B cell (primary cell): ENCODE measurements at regions not wholly inside any gene's neighbourhood (a gene's known extent, or its start where the extent isn't known, plus 50 kb on each side); places are given as distances from the start of the nearest gene placed in this dataset.

Experiments used
- ATAC-seq: fragments of 200-7000 bp; cut with Tn5 transposase; one replicate; pipeline ENCODE4 v1.10.0; 2021; ENCODE audit warnings: low read depth, mild to moderate bottlenecking, moderate number of reproducible peaks, moderate library complexity
- CTCF ChIA-PET: fragments of 350-600 bp; sonication (Branson Sonifier 250); formaldehyde crosslinking; loops from one replicate; lab custom pipeline; 2021; ENCODE audit warnings: antibody characterized with exemption, inconsistent platforms; lab: Charles Lee
- POLR2A ChIA-PET: fragments of 350-600 bp; sonication (Branson Sonifier 250); formaldehyde crosslinking; loops from one replicate; lab custom pipeline; 2021; ENCODE audit warnings: antibody characterized with exemption; lab: Charles Lee
- DNase-seq: peaks from one replicate; pipeline ENCODE4 v3.0.0; 2013
- H2AFZ ChIP-seq: 2 replicates; pipeline ENCODE4 v1.6.1; 2012; ENCODE audit warnings: mild to moderate bottlenecking, low read depth, low read length; ENCODE audit not compliant: insufficient read depth, poor library complexity, severe bottlenecking
- H3K27ac ChIP-seq, 2 donors: 1 replicate in 1 of 2; 2 replicates in 1 of 2; pipeline ENCODE4 v1.5.1; 2012 to 2013; ENCODE audit warnings: low read length in 2 of 2, mild to moderate bottlenecking in 2 of 2, moderate library complexity in 1 of 2
- H3K27me3 ChIP-seq, 4 experiments: fragments of 200-600 bp in 1 of 4; sonication (generic) in 1 of 4; replicated peaks in 1 of 4; 1 replicate in 2 of 4; 2 replicates in 2 of 4; pipeline versions ENCODE4 v1.6.1 to v1.7.0; 2013 to 2016; ENCODE audit warnings: low read length in 3 of 4, mild to moderate bottlenecking in 2 of 4, mixed read lengths in 1 of 4, moderate library complexity in 1 of 4; ENCODE audit not compliant: insufficient read depth in 4 of 4, control insufficient read depth in 3 of 4; ENCODE audit errors: control extremely low read depth in 1 of 4
- H3K36me3 ChIP-seq, 2 experiments: replicated peaks in 1 of 2; 1 replicate in 1 of 2; 2 replicates in 1 of 2; pipeline versions ENCODE4 v1.6.1 to v1.7.1; 2013; ENCODE audit warnings: low read length in 1 of 2; ENCODE audit not compliant: insufficient read depth in 2 of 2, control insufficient read depth in 1 of 2; ENCODE audit errors: control extremely low read depth in 1 of 2, extremely low read depth in 1 of 2
- H3K4me1 ChIP-seq, 2 donors: fragments of 200-600 bp in 1 of 2; sonication (generic) in 1 of 2; 1 replicate in 1 of 2; 2 replicates in 1 of 2; pipeline versions ENCODE4 v1.5.1 to v1.6.1; 2013 to 2017; ENCODE audit warnings: low read length in 2 of 2; ENCODE audit not compliant: control insufficient read depth in 2 of 2, insufficient read depth in 2 of 2
- H3K4me2 ChIP-seq: replicated peaks from 2 replicates; pipeline ENCODE3; 2012; ENCODE audit warnings: mild to moderate bottlenecking, low read depth, low read length; ENCODE audit not compliant: poor library complexity, severe bottlenecking
- H3K4me3 ChIP-seq, 5 experiments: fragments of 200-600 bp in 1 of 5; sonication (generic) in 1 of 5; 1 replicate in 3 of 5; 2 replicates in 2 of 5; pipeline versions ENCODE4 v1.5.1 to v1.7.0; 2011 to 2016; ENCODE audit warnings: low read length in 4 of 5, mild to moderate bottlenecking in 4 of 5, low read depth in 2 of 5, control low read depth in 1 of 5, moderate library complexity in 1 of 5; ENCODE audit not compliant: insufficient read depth in 1 of 5; ENCODE audit errors: control extremely low read depth in 1 of 5, extremely low read depth in 1 of 5
- H3K79me2 ChIP-seq: fragments of 200-600 bp; sonication (generic); one replicate; pipeline ENCODE4 v1.6.0; 2016; ENCODE audit warnings: low read length; ENCODE audit not compliant: control insufficient read depth, insufficient read depth
- H3K9ac ChIP-seq: fragments of 200-600 bp; sonication (generic); 2 replicates; pipeline ENCODE4 v1.6.1; 2017; ENCODE audit warnings: mild to moderate bottlenecking, low read length, moderate library complexity
- H3K9me3 ChIP-seq, 3 donors: one replicate each; pipeline versions ENCODE4 v1.6.1 to v1.7.1; 2013; ENCODE audit warnings: low read length in 2 of 3; ENCODE audit not compliant: control insufficient read depth in 2 of 3, insufficient read depth in 1 of 3; ENCODE audit errors: control extremely low read depth in 1 of 3
- H4K20me1 ChIP-seq: 2 replicates; pipeline ENCODE4 v1.6.0; 2012; ENCODE audit warnings: mild to moderate bottlenecking, low read length; ENCODE audit not compliant: insufficient read depth, control insufficient read depth, poor library complexity, severe bottlenecking
- H3K27ac Mint-ChIP-seq: one replicate; pipeline ENCODE4 v1.8.0; 2021; ENCODE audit warnings: mixed read lengths
- H3K27me3 Mint-ChIP-seq: one replicate; pipeline ENCODE4 v1.8.0; 2021; ENCODE audit warnings: mixed read lengths
- H3K4me1 Mint-ChIP-seq: one replicate; pipeline ENCODE4 v1.8.0; 2021; ENCODE audit warnings: mixed read lengths
- H3K4me3 Mint-ChIP-seq: one replicate; pipeline ENCODE4 v1.8.0; 2021; ENCODE audit warnings: mixed read lengths
- H3K9me3 Mint-ChIP-seq: one replicate; pipeline ENCODE4 v1.8.0; 2022; ENCODE audit warnings: mixed read lengths; ENCODE audit not compliant: insufficient read depth
- EZH2 ChIP-seq: IDR thresholded peaks from 2 replicates; pipeline ENCODE4 v1.6.1; 2012; ENCODE audit warnings: borderline replicate concordance, low read depth, mild to moderate bottlenecking, moderate library complexity, low read length; ENCODE audit not compliant: insufficient read depth, poor library complexity, severe bottlenecking
- WGBS: methylation state at CpG from one replicate; pipeline ENCODE4 v1.1.5; 2013; ENCODE audit warnings: missing lambda C conversion rate; ENCODE audit not compliant: insufficient coverage; 5-methylcytosine and 5-hydroxymethylcytosine counted together
- intact Hi-C: fragments of 100-400 bp; cut with micrococcal nuclease; formaldehyde crosslinking; loops from one replicate; pipeline ENCODE4 v1.10.0; 2022
- TF ChIP-seq, protein P1 (sequence below): fragments of 200-600 bp; IDR thresholded peaks from one replicate; pipeline ENCODE4 v1.8.0; 2022; ENCODE audit warnings: antibody characterized with exemption, mild to moderate bottlenecking

DNA sequence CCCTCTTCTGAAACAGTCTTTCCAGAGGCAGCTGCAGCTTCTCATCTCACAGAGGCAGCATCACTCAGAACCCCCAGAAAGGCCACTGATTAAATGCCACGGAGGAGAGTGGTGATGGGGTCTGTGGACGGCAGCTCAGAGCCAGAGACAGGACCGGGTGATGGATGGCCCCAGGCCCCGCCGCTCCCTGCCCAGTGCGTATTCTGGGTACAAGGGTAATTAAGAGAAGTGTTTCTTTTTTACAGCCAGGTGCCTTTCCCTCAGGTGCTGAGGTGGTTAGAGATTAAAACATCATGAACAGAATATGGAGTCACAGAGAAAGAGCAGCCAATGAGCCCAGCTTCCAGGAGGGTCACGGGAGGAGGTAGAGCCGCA lies 434.5 kb downstream of the PREX1 start:
- ATAC-seq: no peak
- ChIA-PET POLR2A (no interaction called here), CTCF (no interaction called here)
- Histone ChIP-seq H3K79me2 (no peaks in the 10 kb centered on the region), H3K27me3 (peaks cover 0 to 3% (median 0%) of the 10 kb centered on the region in 4 experiments), H3K4me1 (no peaks in the 10 kb centered on the region), H3K4me2 (no peak overlapping the region), H2AFZ (no peak overlapping the region), H3K9me3 (peaks cover 5 to 28% (median 16%) of the 10 kb centered on the region in 3 donors), H3K27ac (no peak overlapping the region), H3K36me3 (no peaks in the 10 kb centered on the region), H4K20me1 (no peaks in the 10 kb centered on the region), H3K9ac (no peak overlapping the region), H3K4me3 (no peak overlapping the region)
- no peak overlapping the region for H3K4me3 Mint-ChIP-seq
- 94% methylated on average over 7 of the region's 8 CpGs for WGBS
- H3K27ac Mint-ChIP-seq: no peak overlapping the region
- TF ChIP-seq, protein P1, sequence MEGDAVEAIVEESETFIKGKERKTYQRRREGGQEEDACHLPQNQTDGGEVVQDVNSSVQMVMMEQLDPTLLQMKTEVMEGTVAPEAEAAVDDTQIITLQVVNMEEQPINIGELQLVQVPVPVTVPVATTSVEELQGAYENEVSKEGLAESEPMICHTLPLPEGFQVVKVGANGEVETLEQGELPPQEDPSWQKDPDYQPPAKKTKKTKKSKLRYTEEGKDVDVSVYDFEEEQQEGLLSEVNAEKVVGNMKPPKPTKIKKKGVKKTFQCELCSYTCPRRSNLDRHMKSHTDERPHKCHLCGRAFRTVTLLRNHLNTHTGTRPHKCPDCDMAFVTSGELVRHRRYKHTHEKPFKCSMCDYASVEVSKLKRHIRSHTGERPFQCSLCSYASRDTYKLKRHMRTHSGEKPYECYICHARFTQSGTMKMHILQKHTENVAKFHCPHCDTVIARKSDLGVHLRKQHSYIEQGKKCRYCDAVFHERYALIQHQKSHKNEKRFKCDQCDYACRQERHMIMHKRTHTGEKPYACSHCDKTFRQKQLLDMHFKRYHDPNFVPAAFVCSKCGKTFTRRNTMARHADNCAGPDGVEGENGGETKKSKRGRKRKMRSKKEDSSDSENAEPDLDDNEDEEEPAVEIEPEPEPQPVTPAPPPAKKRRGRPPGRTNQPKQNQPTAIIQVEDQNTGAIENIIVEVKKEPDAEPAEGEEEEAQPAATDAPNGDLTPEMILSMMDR: no peak
- no peak for TF ChIP-seq EZH2
- intact Hi-C loops: no loop called here
- H3K9me3 Mint-ChIP-seq: peaks cover 12% of the 10 kb centered on the region
- DNase-seq: no peak
- H3K27me3 Mint-ChIP-seq: peaks cover 24% of the 10 kb centered on the region
- H3K4me1 Mint-ChIP-seq: no peaks in the 10 kb centered on the region

DNA sequence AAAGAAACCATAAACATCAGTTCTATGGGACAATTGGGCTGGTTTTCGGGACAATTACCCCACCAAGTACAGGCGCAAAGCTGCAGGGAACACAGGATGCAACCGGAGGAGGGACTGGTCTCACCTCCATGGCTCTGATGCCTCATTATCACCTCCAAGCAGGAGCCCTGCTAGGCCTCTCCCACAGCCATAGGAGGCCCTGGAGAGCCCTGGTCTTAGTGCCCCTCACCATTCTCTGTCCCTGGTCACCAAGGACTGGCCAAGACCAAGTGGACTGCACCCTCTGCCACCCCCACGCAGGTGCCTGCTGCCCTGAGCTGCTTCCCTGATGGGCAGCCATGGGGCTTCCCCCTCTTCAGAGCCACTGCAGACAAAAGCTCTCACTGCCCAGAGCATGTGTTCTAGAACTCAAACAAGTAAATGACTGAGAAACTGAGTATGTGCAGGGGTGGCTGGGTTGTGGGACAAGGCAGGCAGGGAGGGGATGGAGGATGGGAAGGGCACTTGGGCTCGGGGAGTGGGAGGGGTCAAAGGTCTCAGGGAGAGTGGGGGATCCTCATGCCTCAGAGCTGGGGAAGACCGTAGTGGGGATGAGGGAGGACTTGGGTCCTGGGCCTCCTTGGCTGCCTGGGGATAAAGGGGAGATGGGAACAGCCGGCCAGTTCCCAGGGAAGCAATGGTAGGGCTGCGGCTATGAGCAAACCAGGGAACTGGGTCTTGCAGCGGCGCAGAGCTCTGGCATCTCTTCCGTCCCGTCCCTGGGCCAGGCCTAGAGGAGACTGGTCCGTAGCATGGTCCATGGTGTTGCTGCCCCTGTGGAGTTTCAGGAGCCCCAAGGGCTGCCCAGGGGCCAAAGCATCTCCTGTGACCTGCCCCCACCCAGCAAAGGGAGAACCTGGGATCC lies 435.1 kb downstream of the PREX1 start:
- no peak overlapping the region for H3K4me3 Mint-ChIP-seq

More for the DNA sequence above, 435.1 kb downstream of the PREX1 start:
- peaks cover 24% of the 10 kb centered on the region for H3K27me3 Mint-ChIP-seq
- no peak overlapping the region for H3K27ac Mint-ChIP-seq
- intact Hi-C loops: no loop called here
- Histone ChIP-seq H2AFZ (no peak overlapping the region), H4K20me1 (no peaks in the 10 kb centered on the region), H3K9me3 (peaks cover 5 to 28% (median 16%) of the 10 kb centered on the region in 3 donors), H3K27me3 (peaks cover 0 to 3% (median 0%) of the 10 kb centered on the region in 4 experiments), H3K9ac (no peak overlapping the region), H3K27ac (no peak overlapping the region), H3K4me3 (no peak overlapping the region), H3K4me1 (no peaks in the 10 kb centered on the region), H3K4me2 (no peak overlapping the region), H3K36me3 (no peaks in the 10 kb centered on the region), H3K79me2 (no peaks in the 10 kb centered on the region)
- 91% methylated on average over 13 of the region's 13 CpGs for WGBS
- ChIA-PET CTCF (no interaction called here), POLR2A (no interaction called here)
- H3K4me1 Mint-ChIP-seq: no peaks in the 10 kb centered on the region
- ATAC-seq (no peak), DNase-seq (no peak)
- TF ChIP-seq, protein P1: no peak
- no peak for TF ChIP-seq EZH2
- peaks cover 12% of the 10 kb centered on the region for H3K9me3 Mint-ChIP-seq
